ENCODE measurements at regions not wholly inside any gene's neighbourhood (a gene's known extent, or its start where the extent isn't known, plus 50 kb on each side); places are given as distances from the start of the nearest gene placed in this dataset.

DNA sequence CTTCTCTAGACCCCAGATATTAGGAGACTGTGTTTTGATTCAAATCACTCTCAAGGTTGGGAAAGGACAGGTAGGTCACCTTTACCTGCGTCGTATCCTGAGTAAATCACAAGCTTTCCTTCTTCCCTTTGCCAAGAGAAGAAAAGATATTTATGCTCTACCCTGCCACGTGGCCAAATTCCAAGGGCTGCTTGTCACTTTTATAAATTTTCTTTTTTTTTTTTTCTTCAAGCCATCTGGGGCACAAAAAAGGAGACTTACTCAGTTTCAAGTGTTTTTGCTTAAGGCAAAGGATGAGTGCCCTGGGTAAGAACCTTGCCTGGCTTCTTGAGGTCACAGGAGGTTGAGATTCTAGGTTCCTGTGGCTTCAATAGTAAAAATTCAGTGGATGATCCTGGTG is 285.1 kb downstream of the TMEM114 start:
- H4K20me1 ChIP-seq (ENCODE audit: insufficient read depth, low read length), result no peaks in the 10 kb centered on the region
- no peak overlapping the region for H3K4me3 ChIP-seq (ENCODE audit: low read length)
- H3K27me3 ChIP-seq (replicated peaks; ENCODE audit: insufficient read depth, low read length), result no peaks in the 10 kb centered on the region
- H3K9me3 ChIP-seq (replicated peaks; ENCODE audit: insufficient read depth, low read length), result no peaks in the 10 kb centered on the region
- no peaks in the 10 kb centered on the region for H3K79me2 ChIP-seq (ENCODE audit: low read length)
- H3K27ac ChIP-seq (ENCODE audit: low read length), result no peak overlapping the region
- H3K9me2 ChIP-seq (replicated peaks; ENCODE audit: insufficient read depth, low read length), result no peaks in the 10 kb centered on the region
- no peaks in the 10 kb centered on the region for H3K4me1 ChIP-seq (ENCODE audit: low read length)
- no peak overlapping the region for H3K4me2 ChIP-seq (ENCODE audit: low read depth, low read length)
- H3K36me3 ChIP-seq (replicated peaks; ENCODE audit: insufficient read depth, low read length), result no peaks in the 10 kb centered on the region
- TF ChIP-seq, protein P1, sequence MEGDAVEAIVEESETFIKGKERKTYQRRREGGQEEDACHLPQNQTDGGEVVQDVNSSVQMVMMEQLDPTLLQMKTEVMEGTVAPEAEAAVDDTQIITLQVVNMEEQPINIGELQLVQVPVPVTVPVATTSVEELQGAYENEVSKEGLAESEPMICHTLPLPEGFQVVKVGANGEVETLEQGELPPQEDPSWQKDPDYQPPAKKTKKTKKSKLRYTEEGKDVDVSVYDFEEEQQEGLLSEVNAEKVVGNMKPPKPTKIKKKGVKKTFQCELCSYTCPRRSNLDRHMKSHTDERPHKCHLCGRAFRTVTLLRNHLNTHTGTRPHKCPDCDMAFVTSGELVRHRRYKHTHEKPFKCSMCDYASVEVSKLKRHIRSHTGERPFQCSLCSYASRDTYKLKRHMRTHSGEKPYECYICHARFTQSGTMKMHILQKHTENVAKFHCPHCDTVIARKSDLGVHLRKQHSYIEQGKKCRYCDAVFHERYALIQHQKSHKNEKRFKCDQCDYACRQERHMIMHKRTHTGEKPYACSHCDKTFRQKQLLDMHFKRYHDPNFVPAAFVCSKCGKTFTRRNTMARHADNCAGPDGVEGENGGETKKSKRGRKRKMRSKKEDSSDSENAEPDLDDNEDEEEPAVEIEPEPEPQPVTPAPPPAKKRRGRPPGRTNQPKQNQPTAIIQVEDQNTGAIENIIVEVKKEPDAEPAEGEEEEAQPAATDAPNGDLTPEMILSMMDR (IDR thresholded peaks at IDR 0.05; ENCODE audit: low read length), result no peak
- TF ChIP-seq EZH2 (optimal IDR thresholded peaks at IDR 0.05; ENCODE audit: low read depth, low read length), result no peak
- TF ChIP-seq EZH2phosphoT487 (IDR thresholded peaks at IDR 0.05; ENCODE audit: low read length), result no peak
- no peak overlapping the region for H3K9ac ChIP-seq (ENCODE audit: low read length)
- H3F3A ChIP-seq (ENCODE audit: insufficient read depth, low read length), result no peaks in the 10 kb centered on the region
- no peak overlapping the region for H2AFZ ChIP-seq (ENCODE audit: low read length)
- no peak for DNase-seq

DNA sequence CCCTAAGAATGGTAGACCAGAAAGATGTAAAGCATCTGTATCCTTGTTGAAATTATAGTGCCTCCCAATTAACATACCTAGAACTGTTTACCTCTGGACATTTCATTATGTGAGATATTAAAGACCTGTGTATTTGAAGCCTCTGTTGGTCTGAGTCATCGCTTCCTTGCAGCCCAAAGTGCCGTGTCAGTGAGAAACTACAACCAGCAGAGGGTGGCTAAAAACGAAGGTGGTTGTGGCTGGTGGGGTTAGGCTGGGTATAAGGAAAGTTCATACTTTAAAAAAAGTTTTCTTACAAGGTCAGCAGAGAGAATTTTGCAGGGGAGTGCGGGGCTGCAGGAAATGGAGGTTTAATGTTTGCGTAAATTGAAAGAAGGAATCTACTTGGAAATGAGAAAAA is 290.7 kb downstream of the TMEM114 start:
- H3K9me3 ChIP-seq (replicated peaks; ENCODE audit: insufficient read depth, low read length), result no peaks in the 10 kb centered on the region
- TF ChIP-seq EZH2phosphoT487 (IDR thresholded peaks at IDR 0.05; ENCODE audit: low read length), result no peak
- TF ChIP-seq EZH2 (optimal IDR thresholded peaks at IDR 0.05; ENCODE audit: low read depth, low read length), result no peak
- TF ChIP-seq, protein P1 (IDR thresholded peaks at IDR 0.05; ENCODE audit: low read length), result no peak
- no peak overlapping the region for H3K4me2 ChIP-seq (ENCODE audit: low read depth, low read length)
- H2AFZ ChIP-seq (ENCODE audit: low read length), result no peak overlapping the region
- H3K27me3 ChIP-seq (replicated peaks; ENCODE audit: insufficient read depth, low read length), result no peaks in the 10 kb centered on the region
- no peak overlapping the region for H3K27ac ChIP-seq (ENCODE audit: low read length)
- H3K9ac ChIP-seq (ENCODE audit: low read length), result no peak overlapping the region
- H4K20me1 ChIP-seq (ENCODE audit: insufficient read depth, low read length), result no peaks in the 10 kb centered on the region
- no peaks in the 10 kb centered on the region for H3K4me1 ChIP-seq (ENCODE audit: low read length)
- H3K4me3 ChIP-seq (ENCODE audit: low read length), result no peak overlapping the region
- H3K9me2 ChIP-seq (replicated peaks; ENCODE audit: insufficient read depth, low read length), result no peaks in the 10 kb centered on the region
- H3K79me2 ChIP-seq (ENCODE audit: low read length), result no peaks in the 10 kb centered on the region
- H3F3A ChIP-seq (ENCODE audit: insufficient read depth, low read length), result no peaks in the 10 kb centered on the region
- no peak for DNase-seq
- no peaks in the 10 kb centered on the region for H3K36me3 ChIP-seq (replicated peaks; ENCODE audit: insufficient read depth, low read length)

DNA sequence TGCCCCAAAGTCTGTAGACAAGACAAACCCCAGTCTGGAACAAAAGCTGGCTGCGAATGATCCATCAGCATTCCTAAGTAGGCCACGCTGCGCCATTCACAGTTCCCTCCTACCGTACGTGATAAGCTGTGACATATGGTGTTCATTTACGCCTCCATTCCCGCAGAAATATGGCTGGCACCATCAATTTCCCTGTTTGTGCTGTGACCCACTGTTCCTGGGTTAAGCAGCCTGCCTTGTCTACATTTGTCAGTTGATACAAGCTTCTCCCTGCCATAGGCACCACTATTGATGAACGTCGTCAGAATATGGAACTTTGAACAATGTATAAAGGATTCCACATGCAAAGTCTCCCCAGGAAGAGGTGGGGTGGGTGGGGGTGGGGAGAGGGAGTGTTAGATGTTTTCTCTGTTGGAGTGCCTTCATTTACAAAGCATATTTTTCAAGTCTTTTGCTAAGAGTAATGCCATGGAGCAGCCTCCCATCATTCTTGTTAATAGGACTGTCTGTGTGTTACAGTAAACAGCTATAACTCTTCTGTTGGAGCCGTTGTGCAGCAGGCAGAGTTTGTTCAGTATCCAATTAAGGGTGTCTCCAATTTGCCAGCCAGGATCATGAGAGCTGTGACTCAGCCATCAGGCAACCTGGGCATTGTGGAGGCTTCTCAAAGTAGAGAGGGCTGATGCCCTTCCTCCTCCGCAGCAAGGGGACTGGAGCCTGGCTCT is 294.6 kb downstream of the TMEM114 start:
- no peaks in the 10 kb centered on the region for H3K9me2 ChIP-seq (replicated peaks; ENCODE audit: insufficient read depth, low read length)
- H3K36me3 ChIP-seq (replicated peaks; ENCODE audit: insufficient read depth, low read length), result no peaks in the 10 kb centered on the region
- no peak overlapping the region for H3K27ac ChIP-seq (ENCODE audit: low read length)
- no peaks in the 10 kb centered on the region for H3F3A ChIP-seq (ENCODE audit: insufficient read depth, low read length)
- TF ChIP-seq EZH2phosphoT487 (IDR thresholded peaks at IDR 0.05; ENCODE audit: low read length) (no peak), EZH2 (optimal IDR thresholded peaks at IDR 0.05; ENCODE audit: low read depth, low read length) (no peak)
- TF ChIP-seq, protein P1 (IDR thresholded peaks at IDR 0.05; ENCODE audit: low read length), result no peak
- H3K27me3 ChIP-seq (replicated peaks; ENCODE audit: insufficient read depth, low read length), result no peaks in the 10 kb centered on the region
- DNase-seq, result no peak
- H3K79me2 ChIP-seq (ENCODE audit: low read length), result no peaks in the 10 kb centered on the region
- no peak overlapping the region for H3K4me3 ChIP-seq (ENCODE audit: low read length)
- H3K4me2 ChIP-seq (ENCODE audit: low read depth, low read length), result no peak overlapping the region
- H2AFZ ChIP-seq (ENCODE audit: low read length), result no peak overlapping the region
- H3K9ac ChIP-seq (ENCODE audit: low read length), result no peak overlapping the region
- no peaks in the 10 kb centered on the region for H3K4me1 ChIP-seq (ENCODE audit: low read length)
- H4K20me1 ChIP-seq (ENCODE audit: insufficient read depth, low read length), result no peaks in the 10 kb centered on the region
- no peaks in the 10 kb centered on the region for H3K9me3 ChIP-seq (replicated peaks; ENCODE audit: insufficient read depth, low read length)

Data from MM.1S (cell line).